Panc1 (cell line): ENCODE measurements at regions not wholly inside any gene's neighbourhood (a gene's known extent, or its start where the extent isn't known, plus 50 kb on each side); places are given as distances from the start of the nearest gene placed in this dataset.

ENCODE experiments used
- POLR2AphosphoS5 ChIP-seq: IDR thresholded peaks from 2 replicates; pipeline ENCODE4 v1.6.1; 2012; ENCODE audit warnings: mild to moderate bottlenecking, low read depth, low read length, moderate library complexity
- TCF7L2 ChIP-seq: IDR thresholded peaks from 2 replicates; pipeline ENCODE4 v1.6.1; 2011; ENCODE audit warnings: mild to moderate bottlenecking, low read depth, low read length, inconsistent platforms
- TF ChIP-seq, protein P1 (sequence below): fragments of 450-650 bp; IDR thresholded peaks from 2 replicates; pipeline ENCODE4 v1.5.1; 2017; ENCODE audit warnings: mild to moderate bottlenecking

GRCh38 chr10:44660271-44660670 is 250.9 kb upstream of the TMEM72 start:
- TF ChIP-seq, protein P1, sequence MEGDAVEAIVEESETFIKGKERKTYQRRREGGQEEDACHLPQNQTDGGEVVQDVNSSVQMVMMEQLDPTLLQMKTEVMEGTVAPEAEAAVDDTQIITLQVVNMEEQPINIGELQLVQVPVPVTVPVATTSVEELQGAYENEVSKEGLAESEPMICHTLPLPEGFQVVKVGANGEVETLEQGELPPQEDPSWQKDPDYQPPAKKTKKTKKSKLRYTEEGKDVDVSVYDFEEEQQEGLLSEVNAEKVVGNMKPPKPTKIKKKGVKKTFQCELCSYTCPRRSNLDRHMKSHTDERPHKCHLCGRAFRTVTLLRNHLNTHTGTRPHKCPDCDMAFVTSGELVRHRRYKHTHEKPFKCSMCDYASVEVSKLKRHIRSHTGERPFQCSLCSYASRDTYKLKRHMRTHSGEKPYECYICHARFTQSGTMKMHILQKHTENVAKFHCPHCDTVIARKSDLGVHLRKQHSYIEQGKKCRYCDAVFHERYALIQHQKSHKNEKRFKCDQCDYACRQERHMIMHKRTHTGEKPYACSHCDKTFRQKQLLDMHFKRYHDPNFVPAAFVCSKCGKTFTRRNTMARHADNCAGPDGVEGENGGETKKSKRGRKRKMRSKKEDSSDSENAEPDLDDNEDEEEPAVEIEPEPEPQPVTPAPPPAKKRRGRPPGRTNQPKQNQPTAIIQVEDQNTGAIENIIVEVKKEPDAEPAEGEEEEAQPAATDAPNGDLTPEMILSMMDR: no peak
- TF ChIP-seq TCF7L2 (no peak), POLR2AphosphoS5 (no peak)
